SK-N-SH (cell line): ENCODE measurements at regions not wholly inside any gene's neighbourhood (a gene's known extent, or its start where the extent isn't known, plus 50 kb on each side); places are given as distances from the start of the nearest gene placed in this dataset.

Source experiments
- CTCF ChIA-PET: fragments of 300-600, 350-600 bp; formaldehyde crosslinking; extraction: SDS; loops from one replicate; lab custom pipeline; 2021; lab: Yijun Ruan, JAX
- POLR2A ChIA-PET: fragments of 350-600 bp; sonication (Branson Sonifier 250); formaldehyde crosslinking; extraction: SDS; loops from one replicate; lab custom pipeline; 2020; ENCODE audit warnings: antibody characterized with exemption, inconsistent platforms; lab: Yijun Ruan, JAX
- DNase-seq: peaks from one replicate; pipeline ENCODE4 v3.0.0; 2012
- H2AFZ ChIP-seq: fragments of 200-600 bp; sonication (generic); 2 replicates; pipeline ENCODE4 v1.8.1; 2016; ENCODE audit warnings: antibody characterized with exemption, mild to moderate bottlenecking, low read depth
- H3F3A ChIP-seq: fragments of 200-600 bp; sonication (generic); replicated peaks from 2 replicates; pipeline ENCODE3; 2016; ENCODE audit warnings: antibody characterized with exemption, mild to moderate bottlenecking; ENCODE audit not compliant: insufficient read depth
- H3K27ac ChIP-seq, 2 experiments: fragments of 200-500 bp in 1 of 2; fragments of 200-600 bp in 1 of 2; sonication (Bioruptor generic) in 1 of 2; sonication (generic), shearing (Covaris generic) in 1 of 2; 2 replicates each; pipeline versions ENCODE4 v1.5.1 to v1.6.1; 2014 to 2016; ENCODE audit warnings: low read depth in 2 of 2, inconsistent platforms in 1 of 2, low read length in 1 of 2, mild to moderate bottlenecking in 1 of 2, mixed read lengths in 1 of 2
- H3K27me3 ChIP-seq: fragments of 200-600 bp; sonication (generic), shearing (Covaris generic); 2 replicates; pipeline ENCODE4 v1.6.1; 2016; ENCODE audit warnings: mixed run types; ENCODE audit not compliant: insufficient read depth
- H3K36me3 ChIP-seq, 2 experiments: fragments of 200-500 bp in 1 of 2; fragments of 200-600 bp in 1 of 2; sonication (Bioruptor generic) in 1 of 2; sonication (generic) in 1 of 2; replicated peaks in 1 of 2; 2 replicates each; pipeline versions ENCODE3 to v1.5.1; 2014 to 2016; ENCODE audit warnings: low read length in 1 of 2, mild to moderate bottlenecking in 1 of 2; ENCODE audit not compliant: insufficient read depth in 2 of 2, control insufficient read depth in 1 of 2
- H3K4me1 ChIP-seq, 2 experiments: fragments of 200-500 bp in 1 of 2; fragments of 200-600 bp in 1 of 2; sonication (Bioruptor generic) in 1 of 2; sonication (generic), shearing (Covaris generic) in 1 of 2; 2 replicates each; pipeline versions ENCODE4 v1.5.1 to v1.6.1; 2014 to 2016; ENCODE audit warnings: low read depth in 1 of 2, low read length in 1 of 2, mixed run types in 1 of 2; ENCODE audit not compliant: insufficient read depth in 2 of 2, control insufficient read depth in 1 of 2
- H3K4me2 ChIP-seq: fragments of 200-600 bp; sonication (generic), shearing (Covaris generic); 2 replicates; pipeline ENCODE4 v1.6.1; 2017; ENCODE audit warnings: mixed run types
- H3K4me3 ChIP-seq, 2 experiments: fragments of 200-500 bp in 1 of 2; fragments of 200-600 bp in 1 of 2; sonication (Bioruptor generic) in 1 of 2; sonication (generic), shearing (Covaris generic) in 1 of 2; 2 replicates each; pipeline versions ENCODE4 v1.5.1 to v1.8.1; 2014 to 2016; ENCODE audit warnings: low read depth in 2 of 2, inconsistent platforms in 1 of 2, low read length in 1 of 2, mild to moderate bottlenecking in 1 of 2, mixed read lengths in 1 of 2, moderate library complexity in 1 of 2
- H3K79me2 ChIP-seq: fragments of 200-600 bp; sonication (generic); 2 replicates; pipeline ENCODE4 v1.8.1; 2017; ENCODE audit warnings: mild to moderate bottlenecking; ENCODE audit not compliant: insufficient read depth
- H3K9ac ChIP-seq: fragments of 200-600 bp; sonication (generic); 2 replicates; pipeline ENCODE4 v1.6.1; 2017; ENCODE audit warnings: mixed run types
- H3K9me2 ChIP-seq: fragments of 200-600 bp; sonication (generic); 2 replicates; pipeline ENCODE4 v1.6.1; 2017; ENCODE audit warnings: mixed run types
- H3K9me3 ChIP-seq: fragments of 200-600 bp; sonication (generic); 2 replicates; pipeline ENCODE4 v1.6.1; 2017; ENCODE audit warnings: mixed run types, mild to moderate bottlenecking, moderate library complexity
- H4K20me1 ChIP-seq: fragments of 200-600 bp; sonication (generic); 2 replicates; pipeline ENCODE4 v1.6.1; 2017; ENCODE audit warnings: mild to moderate bottlenecking, mixed run types; ENCODE audit not compliant: insufficient read depth
- ELF1 ChIP-seq: IDR thresholded peaks from 2 replicates; pipeline ENCODE4 v1.4.0; 2012
- EP300 ChIP-seq, 2 experiments: IDR thresholded peaks; 2 replicates each; pipeline versions ENCODE4 v1.4.0 to v1.6.1; 2012; ENCODE audit warnings: borderline replicate concordance in 1 of 2, low read depth in 1 of 2, low read length in 1 of 2
- FOSL2 ChIP-seq: IDR thresholded peaks from 2 replicates; pipeline ENCODE4 v1.4.0; 2012; ENCODE audit warnings: low read depth, mild to moderate bottlenecking, moderate library complexity, borderline replicate concordance
- FOXJ3 ChIP-seq: sonication (generic); formaldehyde crosslinking; IDR thresholded peaks from 2 replicates; pipeline ENCODE4 v1.5.1; 2020; ENCODE audit warnings: mild to moderate bottlenecking, missing genetic modification reagents
- GATA2 ChIP-seq: sonication (generic); formaldehyde crosslinking; IDR thresholded peaks from 2 replicates; pipeline ENCODE4 v1.5.0; 2020; ENCODE audit warnings: mild to moderate bottlenecking, missing genetic modification reagents
- JUND ChIP-seq: IDR thresholded peaks from 2 replicates; pipeline ENCODE4 v1.4.0; 2012
- MXI1 ChIP-seq: IDR thresholded peaks from 2 replicates; pipeline ENCODE4 v1.6.1; 2012; ENCODE audit warnings: mild to moderate bottlenecking, low read depth, low read length, improper control_type of control experiment
- NRF1 ChIP-seq: IDR thresholded peaks from 2 replicates; pipeline ENCODE4 v1.6.1; 2012; ENCODE audit warnings: low read depth, mild to moderate bottlenecking, low read length
- RCOR1 ChIP-seq: fragments of 150-350 bp; IDR thresholded peaks from 2 replicates; pipeline ENCODE4 v1.6.1; 2017; ENCODE audit warnings: antibody characterized with exemption, low read length
- RFX5 ChIP-seq: IDR thresholded peaks from 2 replicates; pipeline ENCODE4 v1.6.1; 2012; ENCODE audit warnings: mild to moderate bottlenecking, improper control_type of control experiment, low read length
- SMC3 ChIP-seq: IDR thresholded peaks from 2 replicates; pipeline ENCODE4 v1.6.1; 2012; ENCODE audit warnings: low read depth, low read length, improper control_type of control experiment
- TCF12 ChIP-seq: IDR thresholded peaks from 2 replicates; pipeline ENCODE4 v1.4.0; 2012
- YY1 ChIP-seq: IDR thresholded peaks from 2 replicates; pipeline ENCODE4 v1.4.0; 2012; ENCODE audit warnings: low read depth, mild to moderate bottlenecking
- WGBS: methylation state at CpG from one replicate; pipeline ENCODE4 v1.1.6; 2017; ENCODE audit warnings: low lambda C conversion rate; 5-methylcytosine and 5-hydroxymethylcytosine counted together
- TF ChIP-seq, protein P1 (sequence below): fragments of 200-600 bp; sonication (generic); IDR thresholded peaks from 2 replicates; pipeline ENCODE4 v1.6.1; 2017; ENCODE audit warnings: antibody characterized with exemption, mild to moderate bottlenecking, moderate library complexity
- TF ChIP-seq, protein P2 (sequence below): IDR thresholded peaks from 2 replicates; pipeline ENCODE4; 2012
- TF ChIP-seq, protein P3 (sequence below): IDR thresholded peaks from 2 replicates; pipeline ENCODE4 v1.4.0; 2012; ENCODE audit warnings: low read depth
- TF ChIP-seq, protein P4 (sequence below): IDR thresholded peaks from 2 replicates; pipeline ENCODE4 v1.4.0; 2012; ENCODE audit warnings: low read depth, borderline replicate concordance
- TF ChIP-seq, protein P5 (sequence below): IDR thresholded peaks from 2 replicates; pipeline ENCODE4 v1.4.0; 2012; ENCODE audit warnings: low read depth, borderline replicate concordance
- TF ChIP-seq, protein P6 (sequence below): IDR thresholded peaks from 2 replicates; pipeline ENCODE4 v1.6.1; 2012; ENCODE audit warnings: mild to moderate bottlenecking, low read depth, low read length, moderate library complexity

DNA sequence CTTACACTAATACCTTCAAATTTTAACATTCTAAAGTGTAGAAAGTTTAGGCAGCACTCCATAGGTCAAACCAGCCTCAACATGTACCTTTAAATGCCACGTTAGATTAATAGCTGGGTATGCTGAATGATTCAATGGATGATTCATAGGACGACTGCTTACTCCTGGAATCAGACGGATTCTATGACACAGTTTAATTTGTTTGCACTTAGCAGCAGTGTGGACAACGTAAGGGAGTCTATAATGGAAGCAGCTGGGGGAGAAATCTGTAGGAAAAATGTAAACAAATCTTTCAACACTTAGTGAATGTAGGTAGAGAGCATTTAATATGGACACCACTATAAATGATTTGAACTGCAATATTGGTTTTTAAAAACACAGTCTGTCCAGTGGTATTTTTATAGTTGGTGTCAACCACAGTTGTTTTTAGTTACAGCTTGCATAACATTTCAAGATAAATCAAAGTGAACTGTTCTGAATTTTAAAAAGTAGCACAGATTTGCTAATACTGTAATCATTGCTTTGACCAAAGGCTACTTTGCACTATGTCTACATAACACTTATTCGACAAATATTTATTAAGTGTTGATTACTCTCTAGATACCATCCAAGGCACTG is 701.5 kb upstream of the MEF2C start:
- CTCF ChIA-PET, result no interaction called here
- no peaks in the 10 kb centered on the region for H3K9me2 ChIP-seq
- H3K27me3 ChIP-seq, result no peaks in the 10 kb centered on the region
- no peaks in the 10 kb centered on the region for H4K20me1 ChIP-seq
- H3K27ac ChIP-seq, result no peak overlapping the region; a peak in 1 of 4 replicates
- no peaks in the 10 kb centered on the region for H3K9me3 ChIP-seq
- no peak overlapping the region for H3K9ac ChIP-seq
- H3F3A ChIP-seq, result no peaks in the 10 kb centered on the region
- POLR2A ChIA-PET, result no interaction called here
- no peaks in the 10 kb centered on the region for H3K79me2 ChIP-seq
- H3K36me3 ChIP-seq, result no peaks in the 10 kb centered on the region
- DNase-seq, result no peak
- TF ChIP-seq, protein P1, sequence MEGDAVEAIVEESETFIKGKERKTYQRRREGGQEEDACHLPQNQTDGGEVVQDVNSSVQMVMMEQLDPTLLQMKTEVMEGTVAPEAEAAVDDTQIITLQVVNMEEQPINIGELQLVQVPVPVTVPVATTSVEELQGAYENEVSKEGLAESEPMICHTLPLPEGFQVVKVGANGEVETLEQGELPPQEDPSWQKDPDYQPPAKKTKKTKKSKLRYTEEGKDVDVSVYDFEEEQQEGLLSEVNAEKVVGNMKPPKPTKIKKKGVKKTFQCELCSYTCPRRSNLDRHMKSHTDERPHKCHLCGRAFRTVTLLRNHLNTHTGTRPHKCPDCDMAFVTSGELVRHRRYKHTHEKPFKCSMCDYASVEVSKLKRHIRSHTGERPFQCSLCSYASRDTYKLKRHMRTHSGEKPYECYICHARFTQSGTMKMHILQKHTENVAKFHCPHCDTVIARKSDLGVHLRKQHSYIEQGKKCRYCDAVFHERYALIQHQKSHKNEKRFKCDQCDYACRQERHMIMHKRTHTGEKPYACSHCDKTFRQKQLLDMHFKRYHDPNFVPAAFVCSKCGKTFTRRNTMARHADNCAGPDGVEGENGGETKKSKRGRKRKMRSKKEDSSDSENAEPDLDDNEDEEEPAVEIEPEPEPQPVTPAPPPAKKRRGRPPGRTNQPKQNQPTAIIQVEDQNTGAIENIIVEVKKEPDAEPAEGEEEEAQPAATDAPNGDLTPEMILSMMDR, result no peak
- TF ChIP-seq JUND (peak; percentile 49), FOSL2 (peak; percentile 60; the same call in 1 of the 2 replicates)
- TF ChIP-seq, protein P2, sequence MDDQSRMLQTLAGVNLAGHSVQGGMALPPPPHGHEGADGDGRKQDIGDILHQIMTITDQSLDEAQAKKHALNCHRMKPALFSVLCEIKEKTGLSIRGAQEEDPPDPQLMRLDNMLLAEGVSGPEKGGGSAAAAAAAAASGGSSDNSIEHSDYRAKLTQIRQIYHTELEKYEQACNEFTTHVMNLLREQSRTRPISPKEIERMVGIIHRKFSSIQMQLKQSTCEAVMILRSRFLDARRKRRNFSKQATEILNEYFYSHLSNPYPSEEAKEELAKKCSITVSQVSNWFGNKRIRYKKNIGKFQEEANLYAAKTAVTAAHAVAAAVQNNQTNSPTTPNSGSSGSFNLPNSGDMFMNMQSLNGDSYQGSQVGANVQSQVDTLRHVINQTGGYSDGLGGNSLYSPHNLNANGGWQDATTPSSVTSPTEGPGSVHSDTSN, result peak; percentile 80
- H3K4me3 ChIP-seq, result no peak overlapping the region
- H3K4me1 ChIP-seq, result no peaks in the 10 kb centered on the region
- H2AFZ ChIP-seq, result no peak overlapping the region
- 18% methylated on average over 5 of the region's 5 CpGs for whole genome bisulfite sequencing
- H3K4me2 ChIP-seq, result no peak overlapping the region

DNA sequence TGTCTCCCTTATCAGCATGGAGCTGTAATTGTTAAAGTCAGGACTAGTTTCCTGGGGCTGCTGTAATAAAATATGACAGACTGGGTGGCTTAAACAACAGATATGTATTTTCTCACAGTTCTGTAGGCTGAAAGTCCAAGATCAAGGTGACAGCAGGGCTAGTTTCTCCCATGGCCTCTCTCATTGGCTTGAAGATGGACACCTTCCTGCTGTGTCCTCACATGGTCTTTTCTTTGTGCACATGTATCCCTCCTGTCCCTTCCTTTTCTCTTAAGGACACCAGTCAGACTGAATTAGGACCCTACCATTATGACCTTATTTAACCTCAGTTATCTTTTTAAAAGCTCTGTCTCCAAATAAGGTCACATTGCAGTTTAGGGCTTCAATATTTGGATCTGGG is 700.5 kb upstream of the MEF2C start:
- Histone ChIP-seq H3K4me3 (no peak overlapping the region), H3K36me3 (no peaks in the 10 kb centered on the region), H2AFZ (no peak overlapping the region), H3K4me2 (no peak overlapping the region), H3K4me1 (no peaks in the 10 kb centered on the region; a peak in 1 of 4 replicates), H4K20me1 (no peaks in the 10 kb centered on the region), H3F3A (no peaks in the 10 kb centered on the region), H3K27ac (no peak overlapping the region), H3K27me3 (no peaks in the 10 kb centered on the region), H3K79me2 (no peaks in the 10 kb centered on the region), H3K9ac (no peak overlapping the region)
- CTCF ChIA-PET, result no interaction called here
- TF ChIP-seq ELF1 (no peak), GATA2 (CRISPR knock-in tag) (no peak), SMC3 (no peak), NRF1 (no peak), MXI1 (no peak), TCF12 (no peak), FOXJ3 (CRISPR knock-in tag) (no peak), RCOR1 (no peak), YY1 (no peak), FOSL2 (no peak), EP300 (IDR thresholded peaks at IDR 0.05; ENCODE audit: borderline replicate concordance in 1 of 2, low read depth in 1 of 2, low read length in 1 of 2) (no peak), RFX5 (no peak)
- TF ChIP-seq, protein P3, sequence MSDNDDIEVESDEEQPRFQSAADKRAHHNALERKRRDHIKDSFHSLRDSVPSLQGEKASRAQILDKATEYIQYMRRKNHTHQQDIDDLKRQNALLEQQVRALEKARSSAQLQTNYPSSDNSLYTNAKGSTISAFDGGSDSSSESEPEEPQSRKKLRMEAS, result no peak
- TF ChIP-seq, protein P4, sequence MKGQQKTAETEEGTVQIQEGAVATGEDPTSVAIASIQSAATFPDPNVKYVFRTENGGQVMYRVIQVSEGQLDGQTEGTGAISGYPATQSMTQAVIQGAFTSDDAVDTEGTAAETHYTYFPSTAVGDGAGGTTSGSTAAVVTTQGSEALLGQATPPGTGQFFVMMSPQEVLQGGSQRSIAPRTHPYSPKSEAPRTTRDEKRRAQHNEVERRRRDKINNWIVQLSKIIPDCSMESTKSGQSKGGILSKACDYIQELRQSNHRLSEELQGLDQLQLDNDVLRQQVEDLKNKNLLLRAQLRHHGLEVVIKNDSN, result no peak
- TF ChIP-seq, protein P5, sequence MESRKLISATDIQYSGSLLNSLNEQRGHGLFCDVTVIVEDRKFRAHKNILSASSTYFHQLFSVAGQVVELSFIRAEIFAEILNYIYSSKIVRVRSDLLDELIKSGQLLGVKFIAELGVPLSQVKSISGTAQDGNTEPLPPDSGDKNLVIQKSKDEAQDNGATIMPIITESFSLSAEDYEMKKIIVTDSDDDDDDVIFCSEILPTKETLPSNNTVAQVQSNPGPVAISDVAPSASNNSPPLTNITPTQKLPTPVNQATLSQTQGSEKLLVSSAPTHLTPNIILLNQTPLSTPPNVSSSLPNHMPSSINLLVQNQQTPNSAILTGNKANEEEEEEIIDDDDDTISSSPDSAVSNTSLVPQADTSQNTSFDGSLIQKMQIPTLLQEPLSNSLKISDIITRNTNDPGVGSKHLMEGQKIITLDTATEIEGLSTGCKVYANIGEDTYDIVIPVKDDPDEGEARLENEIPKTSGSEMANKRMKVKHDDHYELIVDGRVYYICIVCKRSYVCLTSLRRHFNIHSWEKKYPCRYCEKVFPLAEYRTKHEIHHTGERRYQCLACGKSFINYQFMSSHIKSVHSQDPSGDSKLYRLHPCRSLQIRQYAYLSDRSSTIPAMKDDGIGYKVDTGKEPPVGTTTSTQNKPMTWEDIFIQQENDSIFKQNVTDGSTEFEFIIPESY, result no peak
- TF ChIP-seq, protein P6, sequence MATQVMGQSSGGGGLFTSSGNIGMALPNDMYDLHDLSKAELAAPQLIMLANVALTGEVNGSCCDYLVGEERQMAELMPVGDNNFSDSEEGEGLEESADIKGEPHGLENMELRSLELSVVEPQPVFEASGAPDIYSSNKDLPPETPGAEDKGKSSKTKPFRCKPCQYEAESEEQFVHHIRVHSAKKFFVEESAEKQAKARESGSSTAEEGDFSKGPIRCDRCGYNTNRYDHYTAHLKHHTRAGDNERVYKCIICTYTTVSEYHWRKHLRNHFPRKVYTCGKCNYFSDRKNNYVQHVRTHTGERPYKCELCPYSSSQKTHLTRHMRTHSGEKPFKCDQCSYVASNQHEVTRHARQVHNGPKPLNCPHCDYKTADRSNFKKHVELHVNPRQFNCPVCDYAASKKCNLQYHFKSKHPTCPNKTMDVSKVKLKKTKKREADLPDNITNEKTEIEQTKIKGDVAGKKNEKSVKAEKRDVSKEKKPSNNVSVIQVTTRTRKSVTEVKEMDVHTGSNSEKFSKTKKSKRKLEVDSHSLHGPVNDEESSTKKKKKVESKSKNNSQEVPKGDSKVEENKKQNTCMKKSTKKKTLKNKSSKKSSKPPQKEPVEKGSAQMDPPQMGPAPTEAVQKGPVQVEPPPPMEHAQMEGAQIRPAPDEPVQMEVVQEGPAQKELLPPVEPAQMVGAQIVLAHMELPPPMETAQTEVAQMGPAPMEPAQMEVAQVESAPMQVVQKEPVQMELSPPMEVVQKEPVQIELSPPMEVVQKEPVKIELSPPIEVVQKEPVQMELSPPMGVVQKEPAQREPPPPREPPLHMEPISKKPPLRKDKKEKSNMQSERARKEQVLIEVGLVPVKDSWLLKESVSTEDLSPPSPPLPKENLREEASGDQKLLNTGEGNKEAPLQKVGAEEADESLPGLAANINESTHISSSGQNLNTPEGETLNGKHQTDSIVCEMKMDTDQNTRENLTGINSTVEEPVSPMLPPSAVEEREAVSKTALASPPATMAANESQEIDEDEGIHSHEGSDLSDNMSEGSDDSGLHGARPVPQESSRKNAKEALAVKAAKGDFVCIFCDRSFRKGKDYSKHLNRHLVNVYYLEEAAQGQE, result no peak
- TF ChIP-seq, all 33 proteins: peak for 0
- POLR2A ChIA-PET, result no interaction called here
- Histone ChIP-seq H3K9me3 (no peaks in the 10 kb centered on the region), H3K9me2 (no peaks in the 10 kb centered on the region)
- no peak for DNase-seq
